ENCODE measurements at regions not wholly inside any gene's neighbourhood (a gene's known extent, or its start where the extent isn't known, plus 50 kb on each side); places are given as distances from the start of the nearest gene placed in this dataset.
"Not testable (repeated sequence)": the region's sequence is repeated elsewhere in the genome, so short reads cannot be mapped to it uniquely, and the experiment has no call there.

DNA sequence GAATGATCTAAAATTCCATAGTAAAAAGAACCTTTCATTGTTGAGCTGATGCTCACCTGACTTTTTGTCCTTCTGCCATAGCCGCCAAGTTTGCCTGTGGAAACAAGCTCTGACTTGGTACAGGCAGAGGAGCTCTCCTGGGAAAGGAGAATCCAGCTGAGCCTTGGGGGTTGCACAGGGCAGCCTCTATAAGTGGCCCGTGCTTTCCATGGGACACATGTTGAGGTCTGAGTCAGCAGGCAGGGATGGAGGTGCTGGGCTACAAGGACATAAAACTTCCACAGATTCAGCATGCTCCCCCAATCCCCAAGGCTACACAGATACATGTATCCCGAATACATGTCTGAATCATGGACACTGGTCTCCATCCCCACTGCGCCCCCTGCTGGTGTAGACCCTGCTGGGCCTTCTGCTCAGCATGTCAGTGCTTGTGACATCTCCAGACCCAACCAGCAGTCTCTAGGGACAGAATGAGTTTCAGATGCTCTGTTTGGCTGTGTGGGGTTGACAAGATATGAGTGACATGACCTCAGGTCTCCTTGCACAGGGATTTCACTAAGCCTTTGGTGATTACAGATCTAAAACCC, 551.7 kb downstream of the RPIA start:
- TF ChIP-seq, protein P1, sequence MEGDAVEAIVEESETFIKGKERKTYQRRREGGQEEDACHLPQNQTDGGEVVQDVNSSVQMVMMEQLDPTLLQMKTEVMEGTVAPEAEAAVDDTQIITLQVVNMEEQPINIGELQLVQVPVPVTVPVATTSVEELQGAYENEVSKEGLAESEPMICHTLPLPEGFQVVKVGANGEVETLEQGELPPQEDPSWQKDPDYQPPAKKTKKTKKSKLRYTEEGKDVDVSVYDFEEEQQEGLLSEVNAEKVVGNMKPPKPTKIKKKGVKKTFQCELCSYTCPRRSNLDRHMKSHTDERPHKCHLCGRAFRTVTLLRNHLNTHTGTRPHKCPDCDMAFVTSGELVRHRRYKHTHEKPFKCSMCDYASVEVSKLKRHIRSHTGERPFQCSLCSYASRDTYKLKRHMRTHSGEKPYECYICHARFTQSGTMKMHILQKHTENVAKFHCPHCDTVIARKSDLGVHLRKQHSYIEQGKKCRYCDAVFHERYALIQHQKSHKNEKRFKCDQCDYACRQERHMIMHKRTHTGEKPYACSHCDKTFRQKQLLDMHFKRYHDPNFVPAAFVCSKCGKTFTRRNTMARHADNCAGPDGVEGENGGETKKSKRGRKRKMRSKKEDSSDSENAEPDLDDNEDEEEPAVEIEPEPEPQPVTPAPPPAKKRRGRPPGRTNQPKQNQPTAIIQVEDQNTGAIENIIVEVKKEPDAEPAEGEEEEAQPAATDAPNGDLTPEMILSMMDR (conservative IDR thresholded peaks at IDR 0.05; ENCODE audit: low read depth, low read length), result 0 out of 2 replicates have a peak, but pooled peaks have one; percentile 51
- TF ChIP-seq EZH2 (IDR thresholded peaks at IDR 0.05; ENCODE audit: borderline replicate concordance, low read depth, low read length, poor library complexity, severe bottlenecking), result not testable (repeated sequence)

Measured in A673 (cell line).